Loucy (cell line): ENCODE measurements at regions not wholly inside any gene's neighbourhood (a gene's known extent, or its start where the extent isn't known, plus 50 kb on each side); places are given as distances from the start of the nearest gene placed in this dataset.

Experiments
- H2AFZ ChIP-seq: fragments of 200-600 bp; sonication (generic); 2 replicates; pipeline ENCODE4 v1.6.0; 2016; ENCODE audit warnings: antibody characterized with exemption, mild to moderate bottlenecking, low read length, moderate library complexity
- H3F3A ChIP-seq: fragments of 200-600 bp; 2 replicates; pipeline ENCODE4 v1.6.0; 2016; ENCODE audit warnings: antibody characterized with exemption, low read depth, mild to moderate bottlenecking
- H3K27me3 ChIP-seq: fragments of 200-600 bp; sonication (generic); 2 replicates; pipeline ENCODE4 v1.6.1; 2014; ENCODE audit warnings: low read length, mild to moderate bottlenecking; ENCODE audit not compliant: insufficient read depth, poor library complexity, severe bottlenecking
- H3K36me3 ChIP-seq: fragments of 200-600 bp; sonication (generic); 2 replicates; pipeline ENCODE4 v1.6.1; 2016; ENCODE audit warnings: low read length; ENCODE audit not compliant: insufficient read depth
- H3K4me1 ChIP-seq: fragments of 200-600 bp; sonication (generic); 2 replicates; pipeline ENCODE4 v1.5.1; 2014; ENCODE audit warnings: low read length, mild to moderate bottlenecking; ENCODE audit not compliant: insufficient read depth, poor library complexity, severe bottlenecking
- H3K4me2 ChIP-seq: fragments of 200-600 bp; sonication (generic); 2 replicates; pipeline ENCODE4 v1.6.0; 2014; ENCODE audit warnings: antibody characterized with exemption, low read length, low read depth, mild to moderate bottlenecking; ENCODE audit not compliant: poor library complexity, severe bottlenecking
- H3K4me3 ChIP-seq: fragments of 200-600 bp; sonication (generic); 2 replicates; pipeline ENCODE4 v1.5.1; 2014; ENCODE audit warnings: low read length, mild to moderate bottlenecking, mixed read lengths; ENCODE audit not compliant: poor library complexity, severe bottlenecking
- H3K79me2 ChIP-seq: fragments of 200-600 bp; sonication (generic); 2 replicates; pipeline ENCODE4 v1.6.1; 2014; ENCODE audit warnings: low read length; ENCODE audit not compliant: insufficient read depth
- H3K9ac ChIP-seq: fragments of 200-600 bp; sonication (generic); 2 replicates; pipeline ENCODE4 v1.6.0; 2014; ENCODE audit warnings: mild to moderate bottlenecking, low read depth, low read length, moderate library complexity; ENCODE audit not compliant: poor library complexity, severe bottlenecking
- H3K9me2 ChIP-seq: fragments of 200-600 bp; sonication (generic); replicated peaks from 2 replicates; pipeline ENCODE4 v1.6.1; 2016; ENCODE audit warnings: low read depth, low read length, mixed read lengths
- H3K9me3 ChIP-seq: fragments of 200-600 bp; sonication (generic); 2 replicates; pipeline ENCODE4 v1.6.1; 2014; ENCODE audit warnings: mild to moderate bottlenecking, antibody characterized with exemption, low read length, low read depth; ENCODE audit not compliant: insufficient read depth
- H4K20me1 ChIP-seq: fragments of 200-600 bp; sonication (generic); 2 replicates; pipeline ENCODE4 v1.6.0; 2014; ENCODE audit warnings: antibody characterized with exemption, low read length, mild to moderate bottlenecking; ENCODE audit not compliant: insufficient read depth, poor library complexity, severe bottlenecking
- EZH2phosphoT487 ChIP-seq: fragments of 200-600 bp; IDR thresholded peaks from 2 replicates; pipeline ENCODE4 v1.6.1; 2018; ENCODE audit warnings: antibody characterized with exemption, mild to moderate bottlenecking, moderate library complexity, borderline replicate concordance
- TF ChIP-seq, protein P1 (sequence below): fragments of 200-600 bp; sonication (generic); conservative IDR thresholded peaks from 2 replicates; pipeline ENCODE4 v1.5.1; 2014; ENCODE audit warnings: mild to moderate bottlenecking, antibody characterized with exemption, low read length

DNA sequence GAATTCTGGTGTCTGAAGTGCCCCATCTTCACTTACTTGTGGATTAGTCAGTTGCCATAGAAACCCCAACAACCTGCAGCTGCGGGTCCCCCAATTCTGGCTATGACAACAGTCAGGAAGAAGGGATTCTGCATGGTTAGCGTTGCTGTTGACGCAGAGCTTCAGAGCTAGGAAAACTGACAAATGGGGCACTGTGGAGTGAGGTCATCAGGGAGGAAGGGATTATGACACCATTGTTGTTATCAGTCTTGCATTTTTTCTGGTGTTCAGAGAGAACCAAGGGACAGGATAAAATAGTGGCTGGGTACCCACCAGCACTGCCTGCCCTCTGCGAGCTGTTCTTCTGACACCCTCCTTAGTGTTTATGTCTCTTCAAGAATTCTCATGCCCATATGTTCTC is 367.7 kb upstream of the ARRDC4 start:
- H3K4me1 ChIP-seq = no peaks in the 10 kb centered on the region
- H3K9me3 ChIP-seq = no peaks in the 10 kb centered on the region
- H3K9me2 ChIP-seq = no peaks in the 10 kb centered on the region
- H3K27me3 ChIP-seq = no peaks in the 10 kb centered on the region
- no peak overlapping the region for H3K4me3 ChIP-seq
- no peaks in the 10 kb centered on the region for H3K36me3 ChIP-seq
- no peak overlapping the region for H3K4me2 ChIP-seq
- H3K9ac ChIP-seq = no peak overlapping the region
- H3K79me2 ChIP-seq = no peaks in the 10 kb centered on the region
- no peak overlapping the region for H2AFZ ChIP-seq
- H3F3A ChIP-seq = no peaks in the 10 kb centered on the region
- no peaks in the 10 kb centered on the region for H4K20me1 ChIP-seq
- no peak for TF ChIP-seq EZH2phosphoT487
- TF ChIP-seq, protein P1, sequence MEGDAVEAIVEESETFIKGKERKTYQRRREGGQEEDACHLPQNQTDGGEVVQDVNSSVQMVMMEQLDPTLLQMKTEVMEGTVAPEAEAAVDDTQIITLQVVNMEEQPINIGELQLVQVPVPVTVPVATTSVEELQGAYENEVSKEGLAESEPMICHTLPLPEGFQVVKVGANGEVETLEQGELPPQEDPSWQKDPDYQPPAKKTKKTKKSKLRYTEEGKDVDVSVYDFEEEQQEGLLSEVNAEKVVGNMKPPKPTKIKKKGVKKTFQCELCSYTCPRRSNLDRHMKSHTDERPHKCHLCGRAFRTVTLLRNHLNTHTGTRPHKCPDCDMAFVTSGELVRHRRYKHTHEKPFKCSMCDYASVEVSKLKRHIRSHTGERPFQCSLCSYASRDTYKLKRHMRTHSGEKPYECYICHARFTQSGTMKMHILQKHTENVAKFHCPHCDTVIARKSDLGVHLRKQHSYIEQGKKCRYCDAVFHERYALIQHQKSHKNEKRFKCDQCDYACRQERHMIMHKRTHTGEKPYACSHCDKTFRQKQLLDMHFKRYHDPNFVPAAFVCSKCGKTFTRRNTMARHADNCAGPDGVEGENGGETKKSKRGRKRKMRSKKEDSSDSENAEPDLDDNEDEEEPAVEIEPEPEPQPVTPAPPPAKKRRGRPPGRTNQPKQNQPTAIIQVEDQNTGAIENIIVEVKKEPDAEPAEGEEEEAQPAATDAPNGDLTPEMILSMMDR = no peak

DNA sequence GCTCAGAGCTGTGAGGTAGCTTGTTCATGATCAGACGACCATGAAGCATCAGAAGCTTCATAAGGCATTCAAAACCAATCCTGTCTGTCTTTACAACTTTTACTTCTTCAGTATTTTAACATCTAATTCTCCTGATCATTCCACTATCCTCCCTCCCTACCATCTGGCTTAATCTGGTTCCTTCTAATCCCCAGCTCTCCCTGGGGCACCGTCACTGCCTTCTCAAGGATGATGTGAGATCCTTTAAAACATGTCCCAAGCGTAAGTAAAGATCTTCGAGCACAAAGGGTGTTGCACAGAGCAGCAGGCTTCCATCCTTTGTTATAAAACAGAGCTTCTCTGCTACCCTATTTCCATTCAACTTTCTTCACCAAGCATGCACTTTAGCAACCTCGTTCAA is 362.7 kb upstream of the ARRDC4 start:
- Histone ChIP-seq H3K4me2 (no peak overlapping the region), H3K36me3 (no peaks in the 10 kb centered on the region), H3K9me3 (no peaks in the 10 kb centered on the region), H3K27me3 (no peaks in the 10 kb centered on the region), H3K4me1 (no peaks in the 10 kb centered on the region), H3F3A (no peaks in the 10 kb centered on the region), H4K20me1 (no peaks in the 10 kb centered on the region), H3K9me2 (no peaks in the 10 kb centered on the region), H2AFZ (no peak overlapping the region), H3K79me2 (no peaks in the 10 kb centered on the region), H3K4me3 (no peak overlapping the region), H3K9ac (no peak overlapping the region)
- TF ChIP-seq, protein P1 = no peak
- TF ChIP-seq EZH2phosphoT487 = no peak

DNA sequence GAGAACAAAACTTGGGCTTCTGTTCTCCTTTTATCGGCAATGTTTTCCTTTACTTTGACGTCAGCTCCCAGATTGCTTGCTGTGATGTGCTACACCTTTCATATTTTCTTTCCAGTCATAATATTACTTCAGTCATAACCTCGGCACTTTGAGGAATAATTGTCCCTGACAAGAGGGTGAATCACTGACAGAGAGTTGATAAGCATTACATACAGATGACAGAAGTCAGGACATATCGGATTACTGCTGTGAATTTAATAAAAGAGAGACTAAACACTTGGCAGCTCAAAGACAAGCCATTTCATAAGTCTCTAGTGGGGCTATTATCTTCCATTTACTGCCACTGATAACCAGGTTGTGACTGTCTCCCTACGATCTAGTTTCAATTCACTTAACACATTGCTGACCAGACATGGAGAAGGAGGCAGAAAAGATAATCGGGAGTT is 362.1 kb upstream of the ARRDC4 start:
- Histone ChIP-seq H3K9me2 (no peaks in the 10 kb centered on the region), H3K36me3 (no peaks in the 10 kb centered on the region), H3K4me2 (no peak overlapping the region), H3K4me3 (no peak overlapping the region), H4K20me1 (no peaks in the 10 kb centered on the region), H3F3A (no peaks in the 10 kb centered on the region), H3K9ac (no peak overlapping the region), H3K27me3 (no peaks in the 10 kb centered on the region), H2AFZ (no peak overlapping the region), H3K9me3 (no peaks in the 10 kb centered on the region), H3K79me2 (no peaks in the 10 kb centered on the region), H3K4me1 (no peaks in the 10 kb centered on the region)
- TF ChIP-seq, protein P1 = no peak
- no peak for TF ChIP-seq EZH2phosphoT487
